ENCODE measurements at regions not wholly inside any gene's neighbourhood (a gene's known extent, or its start where the extent isn't known, plus 50 kb on each side); places are given as distances from the start of the nearest gene placed in this dataset.
"Not testable (repeated sequence)": the region's sequence is repeated elsewhere in the genome, so short reads cannot be mapped to it uniquely, and the experiment has no call there.

DNA sequence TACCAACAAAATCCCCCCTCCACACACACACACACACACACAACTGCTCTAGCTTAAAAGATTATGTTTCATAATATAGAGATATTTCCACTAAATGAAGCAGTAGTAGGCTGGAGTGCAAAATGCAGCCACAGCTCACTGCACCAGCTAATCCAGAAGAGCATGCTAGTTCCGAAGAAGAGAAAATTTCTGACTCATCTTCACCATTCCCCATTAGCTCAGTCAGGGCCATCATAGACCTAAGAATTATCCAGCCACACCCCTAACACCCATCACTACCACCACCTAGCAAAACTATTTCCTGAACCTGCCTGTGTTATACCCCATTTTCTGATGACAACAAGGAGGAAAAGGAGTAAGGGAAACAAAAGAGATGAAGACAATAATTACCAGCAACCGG, 67.1 kb upstream of the UBE2E2 start:
- H3K9me2 ChIP-seq (replicated peaks; ENCODE audit: insufficient read depth, low read length): no peaks in the 10 kb centered on the region
- H3F3A ChIP-seq (ENCODE audit: insufficient read depth): no peaks in the 10 kb centered on the region
- H3K27ac ChIP-seq (ENCODE audit: low read depth, low read length): no peak overlapping the region
- no peak overlapping the region for H3K4me3 ChIP-seq (ENCODE audit: insufficient read depth, low read length, poor library complexity, severe bottlenecking)
- H3K79me2 ChIP-seq (ENCODE audit: insufficient read depth, low read length): no peaks in the 10 kb centered on the region
- no peak overlapping the region for H2AFZ ChIP-seq (ENCODE audit: low read depth, low read length, severe bottlenecking)
- no peak overlapping the region for H3K4me2 ChIP-seq (ENCODE audit: low read depth, low read length, poor library complexity, severe bottlenecking)
- no peaks in the 10 kb centered on the region for H3K9me3 ChIP-seq (ENCODE audit: insufficient read depth, low read length)
- H3K36me3 ChIP-seq (ENCODE audit: low read length): no peaks in the 10 kb centered on the region
- no peak overlapping the region for H3K9ac ChIP-seq (ENCODE audit: low read length)
- no peaks in the 10 kb centered on the region for H3K27me3 ChIP-seq (ENCODE audit: low read length)
- H4K20me1 ChIP-seq (ENCODE audit: low read depth, low read length): no peaks in the 10 kb centered on the region
- TF ChIP-seq, protein P1, sequence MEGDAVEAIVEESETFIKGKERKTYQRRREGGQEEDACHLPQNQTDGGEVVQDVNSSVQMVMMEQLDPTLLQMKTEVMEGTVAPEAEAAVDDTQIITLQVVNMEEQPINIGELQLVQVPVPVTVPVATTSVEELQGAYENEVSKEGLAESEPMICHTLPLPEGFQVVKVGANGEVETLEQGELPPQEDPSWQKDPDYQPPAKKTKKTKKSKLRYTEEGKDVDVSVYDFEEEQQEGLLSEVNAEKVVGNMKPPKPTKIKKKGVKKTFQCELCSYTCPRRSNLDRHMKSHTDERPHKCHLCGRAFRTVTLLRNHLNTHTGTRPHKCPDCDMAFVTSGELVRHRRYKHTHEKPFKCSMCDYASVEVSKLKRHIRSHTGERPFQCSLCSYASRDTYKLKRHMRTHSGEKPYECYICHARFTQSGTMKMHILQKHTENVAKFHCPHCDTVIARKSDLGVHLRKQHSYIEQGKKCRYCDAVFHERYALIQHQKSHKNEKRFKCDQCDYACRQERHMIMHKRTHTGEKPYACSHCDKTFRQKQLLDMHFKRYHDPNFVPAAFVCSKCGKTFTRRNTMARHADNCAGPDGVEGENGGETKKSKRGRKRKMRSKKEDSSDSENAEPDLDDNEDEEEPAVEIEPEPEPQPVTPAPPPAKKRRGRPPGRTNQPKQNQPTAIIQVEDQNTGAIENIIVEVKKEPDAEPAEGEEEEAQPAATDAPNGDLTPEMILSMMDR (IDR thresholded peaks at IDR 0.05; ENCODE audit: insufficient read depth, low read length, poor library complexity, severe bottlenecking): no peak
- TF ChIP-seq EZH2phosphoT487 (conservative IDR thresholded peaks at IDR 0.05; ENCODE audit: low read length): no peak

DNA sequence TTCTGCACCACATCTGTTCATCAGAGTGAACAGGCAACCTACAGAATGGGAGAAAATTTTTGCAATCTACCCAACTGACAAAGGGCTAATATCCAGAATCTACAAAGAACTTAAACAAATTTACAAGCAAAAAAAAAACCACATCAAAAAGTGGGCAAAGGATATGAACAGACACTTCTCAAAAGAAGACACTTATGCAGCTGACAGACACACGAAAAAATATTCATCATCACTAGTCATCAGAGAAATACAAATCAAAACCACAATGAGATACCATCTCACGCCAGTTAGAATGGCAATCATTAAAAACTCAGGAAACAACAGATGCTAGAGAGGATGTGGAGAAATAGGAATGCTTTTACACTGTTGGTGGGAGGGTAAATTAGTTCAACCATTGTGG, 59.1 kb upstream of the UBE2E2 start:
- not testable (repeated sequence) for H3K27ac ChIP-seq (ENCODE audit: low read depth, low read length); H3K79me2 ChIP-seq (ENCODE audit: insufficient read depth, low read length); H3K4me2 ChIP-seq (ENCODE audit: low read depth, low read length, poor library complexity, severe bottlenecking); H3K9ac ChIP-seq (ENCODE audit: low read length); H4K20me1 ChIP-seq (ENCODE audit: low read depth, low read length); H2AFZ ChIP-seq (ENCODE audit: low read depth, low read length, severe bottlenecking); H3F3A ChIP-seq (ENCODE audit: insufficient read depth); H3K36me3 ChIP-seq (ENCODE audit: low read length); H3K9me2 ChIP-seq (replicated peaks; ENCODE audit: insufficient read depth, low read length); H3K9me3 ChIP-seq (ENCODE audit: insufficient read depth, low read length); H3K4me3 ChIP-seq (ENCODE audit: insufficient read depth, low read length, poor library complexity, severe bottlenecking); H3K27me3 ChIP-seq (ENCODE audit: low read length)

DNA sequence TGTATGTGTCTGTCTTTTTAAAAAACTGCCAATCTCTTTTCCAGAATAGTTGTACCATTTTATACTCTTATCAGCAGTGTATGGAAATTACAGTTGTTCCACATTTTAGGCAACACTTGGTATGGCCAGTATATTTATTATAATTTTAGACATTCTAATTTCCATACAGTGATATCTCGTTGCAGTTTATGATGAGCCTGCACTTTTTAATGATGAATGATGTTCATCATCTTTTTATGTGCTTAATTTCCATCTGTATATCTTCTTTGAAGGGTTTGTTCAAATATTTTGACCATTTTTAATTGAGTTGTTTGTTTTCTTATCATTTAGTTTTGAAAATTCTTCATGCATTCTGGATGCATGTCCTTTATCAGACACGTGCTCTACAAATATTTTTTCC, 57.0 kb upstream of the UBE2E2 start:
- H3K9ac ChIP-seq (ENCODE audit: low read length): no peak overlapping the region

DNA sequence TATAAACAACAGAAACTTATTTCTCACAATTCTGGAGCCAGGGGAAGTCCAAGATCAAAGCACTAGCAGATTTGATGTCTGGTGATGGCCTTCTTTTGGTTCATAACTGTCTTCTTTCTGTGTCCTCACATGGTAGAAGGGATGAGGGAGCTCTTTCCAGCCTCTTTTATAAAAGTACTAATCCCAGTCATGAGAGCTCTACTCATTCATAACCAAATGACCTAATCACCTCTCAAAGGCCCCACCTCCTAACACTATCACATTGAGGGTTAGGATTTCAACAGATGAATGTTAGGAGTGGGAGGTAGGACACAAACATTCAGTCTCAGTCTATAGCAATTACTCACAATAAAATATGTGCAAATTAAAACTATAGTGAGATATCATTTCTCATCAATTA, 50.1 kb upstream of the UBE2E2 start:
- H3K4me3 ChIP-seq (ENCODE audit: insufficient read depth, low read length, poor library complexity, severe bottlenecking): no peak overlapping the region
- H3K79me2 ChIP-seq (ENCODE audit: insufficient read depth, low read length): no peaks in the 10 kb centered on the region
- H3K36me3 ChIP-seq (ENCODE audit: low read length): no peaks in the 10 kb centered on the region
- H3K9ac ChIP-seq (ENCODE audit: low read length): no peak overlapping the region
- no peak overlapping the region for H3K27ac ChIP-seq (ENCODE audit: low read depth, low read length)
- H3F3A ChIP-seq (ENCODE audit: insufficient read depth): no peaks in the 10 kb centered on the region
- TF ChIP-seq, protein P1 (IDR thresholded peaks at IDR 0.05; ENCODE audit: insufficient read depth, low read length, poor library complexity, severe bottlenecking): no peak
- no peak for TF ChIP-seq EZH2phosphoT487 (conservative IDR thresholded peaks at IDR 0.05; ENCODE audit: low read length)
- 0 out of 2 replicates have a peak, but pooled peaks cover 4% of the 10 kb centered on the region for H3K27me3 ChIP-seq (ENCODE audit: low read length)
- no peaks in the 10 kb centered on the region for H3K9me2 ChIP-seq (replicated peaks; ENCODE audit: insufficient read depth, low read length)
- H3K9me3 ChIP-seq (ENCODE audit: insufficient read depth, low read length): no peaks in the 10 kb centered on the region
- no peak overlapping the region for H3K4me2 ChIP-seq (ENCODE audit: low read depth, low read length, poor library complexity, severe bottlenecking)
- H4K20me1 ChIP-seq (ENCODE audit: low read depth, low read length): no peaks in the 10 kb centered on the region
- no peak overlapping the region for H2AFZ ChIP-seq (ENCODE audit: low read depth, low read length, severe bottlenecking)

More for the DNA sequence above, 57.0 kb upstream of the UBE2E2 start:
- Histone ChIP-seq H3K79me2 (ENCODE audit: insufficient read depth, low read length) (no peaks in the 10 kb centered on the region), H3K36me3 (ENCODE audit: low read length) (no peaks in the 10 kb centered on the region), H3K27me3 (ENCODE audit: low read length) (0 out of 2 replicates have a peak, but pooled peaks cover 4% of the 10 kb centered on the region), H3K9me2 (replicated peaks; ENCODE audit: insufficient read depth, low read length) (no peaks in the 10 kb centered on the region), H3K4me2 (ENCODE audit: low read depth, low read length, poor library complexity, severe bottlenecking) (no peak overlapping the region), H3K9me3 (ENCODE audit: insufficient read depth, low read length) (no peaks in the 10 kb centered on the region), H3K27ac (ENCODE audit: low read depth, low read length) (no peak overlapping the region), H4K20me1 (ENCODE audit: low read depth, low read length) (no peaks in the 10 kb centered on the region), H3F3A (ENCODE audit: insufficient read depth) (no peaks in the 10 kb centered on the region), H2AFZ (ENCODE audit: low read depth, low read length, severe bottlenecking) (no peak overlapping the region), H3K4me3 (ENCODE audit: insufficient read depth, low read length, poor library complexity, severe bottlenecking) (no peak overlapping the region)
- no peak for TF ChIP-seq EZH2phosphoT487 (conservative IDR thresholded peaks at IDR 0.05; ENCODE audit: low read length)
